ENCODE measurements at regions not wholly inside any gene's neighbourhood (a gene's known extent, or its start where the extent isn't known, plus 50 kb on each side); places are given as distances from the start of the nearest gene placed in this dataset.

DNA sequence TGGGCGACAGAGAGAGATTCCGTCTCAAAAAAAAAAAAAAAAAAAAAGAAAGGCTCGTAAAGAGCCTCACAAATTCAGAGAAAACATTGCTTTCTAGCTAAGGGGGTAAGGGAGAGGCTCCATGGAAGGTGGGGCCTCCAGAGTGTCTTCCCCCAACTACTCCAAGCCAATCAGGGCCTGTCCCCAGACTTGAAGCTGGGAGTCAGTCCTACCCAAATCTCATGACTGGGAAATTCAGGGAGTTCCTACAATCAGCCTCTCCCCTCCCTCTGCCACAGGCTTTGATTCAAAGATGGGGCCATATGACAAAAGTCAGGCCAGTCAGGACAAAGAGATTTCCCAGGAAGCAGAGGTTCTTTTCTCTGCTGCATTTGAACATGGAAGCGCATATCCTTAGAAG, 63.0 kb upstream of the NUP160 start:
- no peak for TF ChIP-seq EZH2 (IDR thresholded peaks at IDR 0.05; ENCODE audit: low read depth)
- TF ChIP-seq, protein P1, sequence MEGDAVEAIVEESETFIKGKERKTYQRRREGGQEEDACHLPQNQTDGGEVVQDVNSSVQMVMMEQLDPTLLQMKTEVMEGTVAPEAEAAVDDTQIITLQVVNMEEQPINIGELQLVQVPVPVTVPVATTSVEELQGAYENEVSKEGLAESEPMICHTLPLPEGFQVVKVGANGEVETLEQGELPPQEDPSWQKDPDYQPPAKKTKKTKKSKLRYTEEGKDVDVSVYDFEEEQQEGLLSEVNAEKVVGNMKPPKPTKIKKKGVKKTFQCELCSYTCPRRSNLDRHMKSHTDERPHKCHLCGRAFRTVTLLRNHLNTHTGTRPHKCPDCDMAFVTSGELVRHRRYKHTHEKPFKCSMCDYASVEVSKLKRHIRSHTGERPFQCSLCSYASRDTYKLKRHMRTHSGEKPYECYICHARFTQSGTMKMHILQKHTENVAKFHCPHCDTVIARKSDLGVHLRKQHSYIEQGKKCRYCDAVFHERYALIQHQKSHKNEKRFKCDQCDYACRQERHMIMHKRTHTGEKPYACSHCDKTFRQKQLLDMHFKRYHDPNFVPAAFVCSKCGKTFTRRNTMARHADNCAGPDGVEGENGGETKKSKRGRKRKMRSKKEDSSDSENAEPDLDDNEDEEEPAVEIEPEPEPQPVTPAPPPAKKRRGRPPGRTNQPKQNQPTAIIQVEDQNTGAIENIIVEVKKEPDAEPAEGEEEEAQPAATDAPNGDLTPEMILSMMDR (conservative IDR thresholded peaks at IDR 0.05), result no peak
- H3K4me2 ChIP-seq, result no peak overlapping the region
- no peaks in the 10 kb centered on the region for H3K27me3 ChIP-seq (ENCODE audit: insufficient read depth, low read depth)
- no peaks in the 10 kb centered on the region for H3K36me3 ChIP-seq (ENCODE audit: low read depth)
- BruUV-seq (replicated peaks), result no TSS peak
- CTCF ChIA-PET, result no interaction called here
- no peaks in the 10 kb centered on the region for H3K79me2 ChIP-seq (ENCODE audit: low read depth)
- H3K27ac ChIP-seq, result no peak overlapping the region
- no peak for DNase-seq
- no peak overlapping the region for H2AFZ ChIP-seq
- no peaks in the 10 kb centered on the region for H3K9me3 ChIP-seq (ENCODE audit: insufficient read depth, low read depth)
- H3K9me2 ChIP-seq (ENCODE audit: insufficient read depth), result no peaks in the 10 kb centered on the region
- H3F3A ChIP-seq (ENCODE audit: insufficient read depth, low read depth), result peaks cover 21% of the 10 kb centered on the region
- intact Hi-C loops (cut with micrococcal nuclease; ENCODE audit: unreplicated experiment), result no loop called here
- POLR2A ChIA-PET (ENCODE audit: unreplicated experiment), result no interaction called here
- H3K4me1 ChIP-seq (replicated peaks; ENCODE audit: insufficient read depth), result peaks cover 21% of the 10 kb centered on the region
- H3K4me3 ChIP-seq, result no peak overlapping the region
- no peaks in the 10 kb centered on the region for H4K20me1 ChIP-seq (ENCODE audit: insufficient read depth)

DNA sequence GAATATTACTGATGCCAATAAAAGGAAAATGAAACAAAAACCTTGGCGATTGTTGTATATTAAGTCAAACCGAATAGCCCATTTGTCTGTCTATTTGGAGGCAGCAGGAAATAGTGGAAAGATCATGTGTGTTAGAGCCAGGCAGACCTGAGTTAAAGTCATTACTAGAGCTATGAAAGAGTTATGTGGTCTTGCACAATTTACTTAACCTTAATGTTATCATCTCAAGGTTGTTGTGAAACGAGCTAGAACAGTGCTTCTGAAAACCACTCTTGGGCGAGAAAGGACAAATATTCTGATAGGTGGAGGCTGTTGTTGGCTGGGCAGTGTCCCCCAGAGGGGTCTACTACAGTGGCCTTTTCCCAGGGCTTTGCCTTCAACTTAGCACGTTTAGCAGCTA, 60.0 kb upstream of the NUP160 start:
- no peak overlapping the region for H2AFZ ChIP-seq
- peaks cover 13% of the 10 kb centered on the region for H3K4me1 ChIP-seq (replicated peaks; ENCODE audit: insufficient read depth)
- no peak overlapping the region for H3K27ac ChIP-seq

DNA sequence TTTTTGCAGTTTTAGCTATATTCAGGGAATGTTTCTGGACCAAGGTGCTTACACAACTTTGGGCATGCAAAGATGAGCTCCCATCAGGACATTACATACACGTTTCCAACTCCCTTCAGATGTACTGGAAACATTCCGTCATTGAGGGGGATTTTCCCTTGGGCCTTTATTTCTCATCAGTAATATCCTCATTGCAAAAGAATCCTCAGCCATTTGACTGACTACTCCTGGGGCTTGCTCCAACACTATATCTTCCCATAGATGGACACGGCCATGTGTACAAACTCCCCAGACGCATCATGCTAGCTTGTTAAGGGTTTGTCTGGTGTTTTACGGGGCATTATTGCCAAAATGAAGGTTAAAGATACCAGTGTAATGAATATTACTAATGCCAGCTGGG, 59.3 kb upstream of the NUP160 start:
- Histone ChIP-seq H3K9me2 (ENCODE audit: insufficient read depth) (no peaks in the 10 kb centered on the region; the same call in 1 of the 2 replicates), H3K4me2 (no peak overlapping the region), H3K4me1 (replicated peaks; ENCODE audit: insufficient read depth) (peaks cover 6% of the 10 kb centered on the region), H3K4me3 (no peak overlapping the region), H3K9me3 (ENCODE audit: insufficient read depth, low read depth) (no peaks in the 10 kb centered on the region), H4K20me1 (ENCODE audit: insufficient read depth) (no peaks in the 10 kb centered on the region), H3K36me3 (ENCODE audit: low read depth) (no peaks in the 10 kb centered on the region), H3K79me2 (ENCODE audit: low read depth) (no peaks in the 10 kb centered on the region), H2AFZ (no peak overlapping the region), H3K27ac (no peak overlapping the region), H3F3A (ENCODE audit: insufficient read depth, low read depth) (peaks cover 9% of the 10 kb centered on the region), H3K27me3 (ENCODE audit: insufficient read depth, low read depth) (no peaks in the 10 kb centered on the region)
- DNase-seq, result no peak
- TF ChIP-seq EZH2 (IDR thresholded peaks at IDR 0.05; ENCODE audit: low read depth), result no peak
- TF ChIP-seq, protein P1 (conservative IDR thresholded peaks at IDR 0.05), result no peak
- no TSS peak for BruUV-seq (replicated peaks)
- intact Hi-C loops (cut with micrococcal nuclease; ENCODE audit: unreplicated experiment), result no loop called here
- POLR2A ChIA-PET (ENCODE audit: unreplicated experiment), result interaction anchor here (0.6 kb wide), 1 partner anchor 33 kb away, joined by 3 read pairs; no protein-coding TSS in a partner anchor
- CTCF ChIA-PET, result no interaction called here

More for the DNA sequence above, 60.0 kb upstream of the NUP160 start:
- no peak overlapping the region for H3K4me2 ChIP-seq
- TF ChIP-seq EZH2 (IDR thresholded peaks at IDR 0.05; ENCODE audit: low read depth), result no peak
- TF ChIP-seq, protein P1 (conservative IDR thresholded peaks at IDR 0.05), result no peak
- no peaks in the 10 kb centered on the region for H3K79me2 ChIP-seq (ENCODE audit: low read depth)
- no peaks in the 10 kb centered on the region; the same call in 1 of the 2 replicates for H3K9me2 ChIP-seq (ENCODE audit: insufficient read depth)
- CTCF ChIA-PET, result no interaction called here
- no peak overlapping the region for H3K4me3 ChIP-seq
- H4K20me1 ChIP-seq (ENCODE audit: insufficient read depth), result no peaks in the 10 kb centered on the region
- POLR2A ChIA-PET (ENCODE audit: unreplicated experiment), result interaction anchor here (0.6 kb wide), 2 partner anchors 32 to 82 kb away, joined by 3 to 4 read pairs; no protein-coding TSS in a partner anchor
- DNase-seq, result no peak
- peaks cover 11% of the 10 kb centered on the region for H3F3A ChIP-seq (ENCODE audit: insufficient read depth, low read depth)
- BruUV-seq (replicated peaks), result no TSS peak
- no peaks in the 10 kb centered on the region for H3K27me3 ChIP-seq (ENCODE audit: insufficient read depth, low read depth)
- intact Hi-C loops (cut with micrococcal nuclease; ENCODE audit: unreplicated experiment), result no loop called here
- H3K36me3 ChIP-seq (ENCODE audit: low read depth), result no peaks in the 10 kb centered on the region
- no peaks in the 10 kb centered on the region for H3K9me3 ChIP-seq (ENCODE audit: insufficient read depth, low read depth)
